Vagina (tissue), 2 donors: ENCODE measurements at regions not wholly inside any gene's neighbourhood (a gene's known extent, or its start where the extent isn't known, plus 50 kb on each side); places are given as distances from the start of the nearest gene placed in this dataset.

Experiments used
- DNase-seq, 2 donors: peaks; one replicate each; pipeline ENCODE4 v3.0.0-alpha.2; 2017; ENCODE audit errors: extremely low spot score in 2 of 2
- H3K27ac ChIP-seq: fragments of 200-600 bp; sonication (generic); one replicate; pipeline ENCODE4 v1.5.1; 2019
- H3K27me3 ChIP-seq: fragments of 200-600 bp; sonication (generic); one replicate; pipeline ENCODE4 v1.5.1; 2019
- H3K36me3 ChIP-seq, 2 donors: fragments of 200-600 bp; sonication (generic); one replicate each; pipeline ENCODE4 v1.5.1; 2017 to 2019
- H3K4me1 ChIP-seq: fragments of 200-600 bp; sonication (generic); one replicate; pipeline ENCODE4 v1.5.1; 2019
- H3K4me3 ChIP-seq, 2 donors: fragments of 200-600 bp; sonication (generic); 1 replicate in 1 of 2; 2 replicates in 1 of 2; pipeline ENCODE4 v1.5.1; 2016 to 2019
- H3K9me3 ChIP-seq: fragments of 200-600 bp; sonication (generic); one replicate; pipeline ENCODE4 v1.5.1; 2019
- POLR2A ChIP-seq, 2 donors: fragments of 450-650 bp; IDR thresholded peaks; one replicate each; pipeline ENCODE4 v1.6.1; 2017; ENCODE audit warnings: antibody characterized with exemption in 2 of 2, mild to moderate bottlenecking in 2 of 2, moderate library complexity in 2 of 2
- POLR2AphosphoS5 ChIP-seq, 2 donors: sonication (generic); formaldehyde crosslinking; IDR thresholded peaks; one replicate each; pipeline ENCODE4 v1.9.0; 2017; ENCODE audit warnings: antibody characterized with exemption in 2 of 2, mild to moderate bottlenecking in 2 of 2, low read depth in 1 of 2; ENCODE audit not compliant: insufficient read depth in 1 of 2
- intact Hi-C: fragments of 100-400 bp; cut with DNase I; formaldehyde crosslinking; loops from one replicate; pipeline ENCODE4 v1.15.1; 2023
- TF ChIP-seq, protein P1 (sequence below), 3 experiments: fragments of 450-650 bp in 2 of 3; fragments of 200-600 bp in 1 of 3; sonication (generic) in 1 of 3; IDR thresholded peaks; one replicate each; pipeline ENCODE4 v1.5.1; 2017 to 2019; ENCODE audit warnings: antibody characterized with exemption in 3 of 3, mild to moderate bottlenecking in 2 of 3, moderate library complexity in 2 of 3

DNA sequence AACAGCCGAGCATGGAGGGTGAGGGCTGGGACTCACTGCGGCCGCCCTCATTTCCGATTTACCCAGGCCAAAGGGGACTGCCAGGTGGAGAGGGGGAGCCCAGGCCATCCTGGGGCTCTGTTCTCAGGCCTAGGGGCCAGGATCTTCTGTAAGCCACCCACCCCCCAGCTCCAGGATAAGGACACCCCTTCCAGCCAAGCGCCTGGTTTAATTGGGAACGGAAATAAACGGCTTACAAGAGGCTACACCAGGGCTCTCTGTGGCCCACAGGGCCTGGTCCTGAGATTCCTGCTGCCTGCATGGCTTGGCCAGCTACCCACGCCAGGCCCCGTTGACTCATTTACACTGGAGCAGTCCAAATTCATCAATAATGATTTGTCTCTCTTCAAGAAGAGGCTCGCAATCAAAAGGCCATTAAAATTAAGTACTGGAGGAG lies 68.1 kb upstream of the TOP1 start:
- intact Hi-C loops = loop anchor here (5.0 kb wide), 1 partner anchor 1863 kb away; no protein-coding TSS in a partner anchor
- Histone ChIP-seq H3K36me3 (no peaks in the 10 kb centered on the region), H3K4me3 (no peak overlapping the region), H3K4me1 (peaks cover 6% of the 10 kb centered on the region), H3K9me3 (no peaks in the 10 kb centered on the region), H3K27me3 (no peaks in the 10 kb centered on the region), H3K27ac (no peak overlapping the region)
- DNase-seq = peak; percentile 37 to 77
- TF ChIP-seq POLR2A (IDR thresholded peaks at IDR 0.05) = no peak
- no peak for TF ChIP-seq POLR2AphosphoS5 (IDR thresholded peaks at IDR 0.05; ENCODE audit: insufficient read depth in 1 of 2, low read depth in 1 of 2)
- TF ChIP-seq, protein P1, sequence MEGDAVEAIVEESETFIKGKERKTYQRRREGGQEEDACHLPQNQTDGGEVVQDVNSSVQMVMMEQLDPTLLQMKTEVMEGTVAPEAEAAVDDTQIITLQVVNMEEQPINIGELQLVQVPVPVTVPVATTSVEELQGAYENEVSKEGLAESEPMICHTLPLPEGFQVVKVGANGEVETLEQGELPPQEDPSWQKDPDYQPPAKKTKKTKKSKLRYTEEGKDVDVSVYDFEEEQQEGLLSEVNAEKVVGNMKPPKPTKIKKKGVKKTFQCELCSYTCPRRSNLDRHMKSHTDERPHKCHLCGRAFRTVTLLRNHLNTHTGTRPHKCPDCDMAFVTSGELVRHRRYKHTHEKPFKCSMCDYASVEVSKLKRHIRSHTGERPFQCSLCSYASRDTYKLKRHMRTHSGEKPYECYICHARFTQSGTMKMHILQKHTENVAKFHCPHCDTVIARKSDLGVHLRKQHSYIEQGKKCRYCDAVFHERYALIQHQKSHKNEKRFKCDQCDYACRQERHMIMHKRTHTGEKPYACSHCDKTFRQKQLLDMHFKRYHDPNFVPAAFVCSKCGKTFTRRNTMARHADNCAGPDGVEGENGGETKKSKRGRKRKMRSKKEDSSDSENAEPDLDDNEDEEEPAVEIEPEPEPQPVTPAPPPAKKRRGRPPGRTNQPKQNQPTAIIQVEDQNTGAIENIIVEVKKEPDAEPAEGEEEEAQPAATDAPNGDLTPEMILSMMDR (IDR thresholded peaks at IDR 0.05) = no peak

DNA sequence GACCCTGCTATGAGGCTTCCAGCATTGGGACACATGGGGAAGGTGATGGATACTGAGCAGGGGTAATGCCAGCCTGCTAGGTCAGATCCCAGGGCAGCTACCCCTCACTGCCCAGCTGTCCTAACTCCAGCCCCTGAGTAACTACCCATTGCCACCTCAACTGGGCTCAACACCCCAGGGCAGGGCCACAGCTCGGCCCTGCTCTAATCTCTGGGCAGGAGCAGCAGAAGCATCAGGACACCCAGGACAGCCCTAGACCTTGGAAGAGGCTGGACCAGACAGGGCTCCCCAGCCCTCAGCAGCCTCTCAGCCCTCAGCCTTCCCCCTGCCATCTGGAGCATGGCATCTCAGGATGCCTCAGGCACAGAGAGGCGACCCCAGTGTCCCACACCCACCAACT lies 67.4 kb upstream of the TOP1 start:
- peak; percentile 64 to 70 for DNase-seq
- H3K27me3 ChIP-seq = no peaks in the 10 kb centered on the region
- intact Hi-C loops = loop anchor here (5.0 kb wide), 1 partner anchor 1864 kb away; no protein-coding TSS in a partner anchor
- TF ChIP-seq, protein P1 (IDR thresholded peaks at IDR 0.05) = no peak
- TF ChIP-seq POLR2A (IDR thresholded peaks at IDR 0.05) = no peak
- TF ChIP-seq POLR2AphosphoS5 (IDR thresholded peaks at IDR 0.05; ENCODE audit: insufficient read depth in 1 of 2, low read depth in 1 of 2) = no peak
- H3K9me3 ChIP-seq = no peaks in the 10 kb centered on the region
- H3K4me3 ChIP-seq = no peak overlapping the region
- peaks cover 6% of the 10 kb centered on the region for H3K4me1 ChIP-seq
- no peak overlapping the region for H3K27ac ChIP-seq
- H3K36me3 ChIP-seq = no peaks in the 10 kb centered on the region

DNA sequence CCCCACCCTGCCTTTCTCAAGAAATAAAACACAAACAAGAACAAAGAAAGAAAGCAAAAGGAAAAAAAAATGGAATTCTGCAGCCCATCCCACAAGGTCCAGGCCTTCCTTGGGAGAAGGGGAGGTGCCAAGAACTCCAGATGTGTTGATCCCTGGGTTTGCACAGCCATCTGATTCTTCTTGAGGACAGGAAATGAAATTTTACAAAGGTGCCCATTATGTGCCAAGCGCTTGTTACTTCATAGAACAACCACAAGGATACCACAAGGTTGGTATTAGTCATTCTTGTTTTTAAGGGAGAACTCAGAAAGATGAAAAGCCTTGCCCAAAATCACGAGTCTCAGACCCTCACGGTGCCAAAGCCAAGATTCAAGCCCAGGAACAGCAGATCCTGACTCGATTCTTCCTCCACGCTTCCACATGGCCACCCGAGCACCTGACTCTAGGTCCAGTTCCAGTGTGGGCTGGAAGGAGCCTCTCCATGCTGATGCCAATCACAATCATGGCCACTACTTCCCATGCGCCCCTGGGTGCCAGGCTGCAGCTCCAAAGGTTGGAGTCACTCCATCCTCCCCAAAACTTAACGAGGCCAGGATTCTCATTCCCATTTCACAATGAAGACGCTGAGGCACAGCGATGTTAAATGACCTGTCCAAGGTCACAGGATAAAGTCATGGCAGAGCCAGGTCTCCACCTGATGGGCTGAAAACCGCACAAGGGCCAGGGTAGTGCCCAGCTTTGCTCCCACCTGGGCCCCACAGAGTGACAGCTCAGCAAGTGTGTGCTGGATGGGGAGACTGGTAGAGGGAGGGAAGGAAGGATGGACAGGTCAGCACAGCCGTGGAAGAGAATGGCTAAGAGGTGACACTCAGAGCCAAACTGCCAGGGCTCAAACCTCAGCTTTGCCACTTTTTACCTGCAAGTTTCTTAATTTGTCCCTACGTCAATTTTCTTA lies 66.7 kb upstream of the TOP1 start:
- Histone ChIP-seq H3K36me3 (no peaks in the 10 kb centered on the region), H3K9me3 (no peaks in the 10 kb centered on the region), H3K4me3 (no peak overlapping the region), H3K27ac (no peak overlapping the region), H3K4me1 (peaks cover 6% of the 10 kb centered on the region), H3K27me3 (no peaks in the 10 kb centered on the region)
- intact Hi-C loops = loop anchor here (5.0 kb wide), 1 partner anchor 1865 kb away; no protein-coding TSS in a partner anchor
- TF ChIP-seq, protein P1 (IDR thresholded peaks at IDR 0.05) = no peak
- no peak for TF ChIP-seq POLR2AphosphoS5 (IDR thresholded peaks at IDR 0.05; ENCODE audit: insufficient read depth in 1 of 2, low read depth in 1 of 2)
- TF ChIP-seq POLR2A (IDR thresholded peaks at IDR 0.05) = no peak
- DNase-seq = peak; percentile 76 to 88

DNA sequence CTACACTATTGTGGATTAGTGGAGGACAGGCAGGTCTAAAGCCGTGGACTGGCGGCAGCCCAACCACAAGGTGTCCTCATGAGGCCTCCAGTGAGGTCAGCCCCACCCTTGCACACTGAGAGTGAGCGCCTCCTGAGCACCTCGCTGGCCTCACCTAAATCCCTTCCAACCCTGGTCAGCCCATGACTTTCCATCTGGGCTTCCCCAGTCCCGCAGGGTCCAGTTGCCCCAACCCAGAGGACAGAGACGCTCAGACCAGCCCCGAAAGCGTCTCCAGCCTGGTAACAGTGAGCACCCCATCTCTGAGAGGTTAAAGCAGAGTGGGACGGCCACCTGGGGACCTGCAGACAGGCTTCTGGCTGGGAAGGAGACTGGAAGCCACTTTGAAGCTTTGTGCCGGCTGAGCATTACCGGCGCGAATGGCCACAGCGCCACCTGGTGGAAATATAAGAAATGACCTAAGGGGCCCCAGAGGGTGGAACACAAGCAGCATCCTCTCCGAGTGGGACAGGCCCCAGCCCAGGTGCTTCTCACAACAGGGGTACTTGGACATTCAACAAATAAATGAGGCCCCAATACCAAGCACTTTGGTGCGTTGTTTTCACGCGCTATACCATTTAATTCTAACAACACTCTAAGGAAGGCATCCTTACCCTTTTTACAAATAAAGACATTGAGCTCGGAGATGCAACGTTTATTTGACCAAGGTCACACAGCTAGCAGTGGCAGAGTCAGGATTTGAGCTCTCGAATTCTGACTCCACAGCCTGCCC lies 65.7 kb upstream of the TOP1 start:
- intact Hi-C loops = loop anchor here (5.0 kb wide), 1 partner anchor 1866 kb away; no protein-coding TSS in a partner anchor
- no peak overlapping the region for H3K4me3 ChIP-seq
- no peaks in the 10 kb centered on the region for H3K27me3 ChIP-seq
- H3K27ac ChIP-seq = no peak overlapping the region
- H3K4me1 ChIP-seq = peaks cover 6% of the 10 kb centered on the region
- TF ChIP-seq POLR2A (IDR thresholded peaks at IDR 0.05) = no peak
- TF ChIP-seq, protein P1 (IDR thresholded peaks at IDR 0.05) = peak; percentile 78 to 85 (median 78)
- H3K9me3 ChIP-seq = no peaks in the 10 kb centered on the region
- peak; percentile 85 to 96 for DNase-seq
- no peaks in the 10 kb centered on the region for H3K36me3 ChIP-seq
